ENCODE measurements at regions not wholly inside any gene's neighbourhood (a gene's known extent, or its start where the extent isn't known, plus 50 kb on each side); places are given as distances from the start of the nearest gene placed in this dataset.

DNA sequence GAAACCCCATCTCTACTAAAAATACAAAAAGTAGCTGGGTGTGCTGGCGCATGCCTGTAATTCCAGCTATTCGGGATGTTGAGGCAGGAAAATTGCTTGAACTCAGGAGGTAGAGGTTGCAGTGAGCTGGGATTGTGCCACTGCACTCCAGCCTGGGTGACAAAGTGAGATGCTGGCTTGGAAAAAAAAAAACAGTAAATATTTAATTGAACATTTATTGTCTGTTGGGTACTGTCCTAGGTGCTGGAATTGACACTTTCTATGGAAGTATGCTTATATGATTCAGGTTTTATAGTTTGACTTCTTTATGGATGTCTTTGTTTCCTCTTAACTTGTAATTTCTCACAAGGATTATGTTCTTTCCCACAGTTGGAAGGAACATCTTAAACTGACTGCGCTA lies 633.1 kb upstream of the SETBP1 start:
- TF ChIP-seq, protein P1, sequence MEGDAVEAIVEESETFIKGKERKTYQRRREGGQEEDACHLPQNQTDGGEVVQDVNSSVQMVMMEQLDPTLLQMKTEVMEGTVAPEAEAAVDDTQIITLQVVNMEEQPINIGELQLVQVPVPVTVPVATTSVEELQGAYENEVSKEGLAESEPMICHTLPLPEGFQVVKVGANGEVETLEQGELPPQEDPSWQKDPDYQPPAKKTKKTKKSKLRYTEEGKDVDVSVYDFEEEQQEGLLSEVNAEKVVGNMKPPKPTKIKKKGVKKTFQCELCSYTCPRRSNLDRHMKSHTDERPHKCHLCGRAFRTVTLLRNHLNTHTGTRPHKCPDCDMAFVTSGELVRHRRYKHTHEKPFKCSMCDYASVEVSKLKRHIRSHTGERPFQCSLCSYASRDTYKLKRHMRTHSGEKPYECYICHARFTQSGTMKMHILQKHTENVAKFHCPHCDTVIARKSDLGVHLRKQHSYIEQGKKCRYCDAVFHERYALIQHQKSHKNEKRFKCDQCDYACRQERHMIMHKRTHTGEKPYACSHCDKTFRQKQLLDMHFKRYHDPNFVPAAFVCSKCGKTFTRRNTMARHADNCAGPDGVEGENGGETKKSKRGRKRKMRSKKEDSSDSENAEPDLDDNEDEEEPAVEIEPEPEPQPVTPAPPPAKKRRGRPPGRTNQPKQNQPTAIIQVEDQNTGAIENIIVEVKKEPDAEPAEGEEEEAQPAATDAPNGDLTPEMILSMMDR (IDR thresholded peaks at IDR 0.05) = no peak
- TF ChIP-seq EZH2 (IDR thresholded peaks at IDR 0.05; ENCODE audit: borderline replicate concordance, insufficient read depth, low read depth, low read length, poor library complexity, severe bottlenecking) = no peak

Data from B cell (primary cell).